GM12878 (cell line): ENCODE measurements at regions not wholly inside any gene's neighbourhood (a gene's known extent, or its start where the extent isn't known, plus 50 kb on each side); places are given as distances from the start of the nearest gene placed in this dataset.
A peak's percentile ranks its signal among the peaks of the same experiment; 100 is the strongest.

Experiments used
- ATAC-seq: fragments of 200-7000 bp; cut with Tn5 transposase; 3 replicates; pipeline ENCODE4 v1.9.1; 2020; ENCODE audit warnings: mild to moderate bottlenecking, moderate library complexity
- BruUV-seq: library from RNA; stranded (reverse); fragments of 400-500 nt; replicated peaks from 2 replicates; lab custom pipeline; 2021; lab: Mats Ljungman, UMichigan
- CTCF ChIA-PET: fragments of 300-600 bp; sonication (Branson Sonifier 250); formaldehyde crosslinking; extraction: SDS; loops from one replicate; lab custom pipeline; 2021; ENCODE audit warnings: inconsistent platforms; lab: Yijun Ruan, JAX
- POLR2A ChIA-PET: fragments of 350-600 bp; formaldehyde crosslinking; extraction: SDS; loops from one replicate; lab custom pipeline; 2021; ENCODE audit warnings: inconsistent platforms; lab: Charles Lee
- RAD21 ChIA-PET: fragments of 300-600 bp; sonication (Branson Sonifier 250); formaldehyde crosslinking; loops from one replicate; lab custom pipeline; 2023; ENCODE audit warnings: antibody characterized with exemption; ENCODE audit not compliant: unreplicated experiment; lab: Charles Lee
- SMC1A ChIA-PET: fragments of 300-600 bp; sonication (Branson Sonifier 250); formaldehyde crosslinking; loops from one replicate; lab custom pipeline; 2023; ENCODE audit not compliant: unreplicated experiment, uncharacterized antibody; lab: Charles Lee
- DNase-seq: peaks from one replicate; pipeline ENCODE4 v3.0.0-alpha.2; 2011; ENCODE audit warnings: low read depth, low spot score
- FAIRE-seq: peaks from 3 replicates; lab custom pipeline; 2011; peaks lifted over from hg19 to GRCh38; lab: Jason Lieb, UNC
- H2AFZ ChIP-seq: 2 replicates; pipeline ENCODE4 v1.6.0; 2011; ENCODE audit warnings: low read depth, low read length, control low read depth; ENCODE audit not compliant: control insufficient read depth
- H3K27ac ChIP-seq: 2 replicates; pipeline ENCODE4 v1.5.1; 2011; ENCODE audit warnings: control low read depth; ENCODE audit not compliant: control insufficient read depth, insufficient read depth
- H3K27me3 ChIP-seq, 2 experiments: replicated peaks in 1 of 2; 2 replicates each; pipeline versions ENCODE4 v1.6.0 to v1.6.1; 2011; ENCODE audit warnings: low read length in 1 of 2; ENCODE audit not compliant: control insufficient read depth in 2 of 2, insufficient read depth in 2 of 2
- H3K36me3 ChIP-seq, 2 experiments: 2 replicates each; pipeline ENCODE4 v1.5.1; 2011; ENCODE audit warnings: low read length in 1 of 2; ENCODE audit not compliant: control insufficient read depth in 2 of 2, insufficient read depth in 2 of 2
- H3K4me1 ChIP-seq: 2 replicates; pipeline ENCODE4 v1.6.1; 2011; ENCODE audit warnings: mild to moderate bottlenecking, low read length, moderate library complexity, mixed read lengths; ENCODE audit not compliant: control insufficient read depth, insufficient read depth
- H3K4me2 ChIP-seq: 2 replicates; pipeline ENCODE4 v1.6.0; 2011; ENCODE audit warnings: control low read depth; ENCODE audit not compliant: control insufficient read depth, insufficient read depth
- H3K4me3 ChIP-seq: fragments of 200-600 bp; sonication (generic); 2 replicates; pipeline ENCODE4 v1.5.1; 2016
- H3K79me2 ChIP-seq: 2 replicates; pipeline ENCODE4 v1.6.0; 2011; ENCODE audit warnings: low read length; ENCODE audit not compliant: control insufficient read depth, insufficient read depth
- H3K9ac ChIP-seq: 2 replicates; pipeline ENCODE4 v1.8.0; 2011; ENCODE audit warnings: low read length, control low read depth, mixed read lengths; ENCODE audit not compliant: control insufficient read depth, insufficient read depth
- H3K9me3 ChIP-seq: replicated peaks from 3 replicates; pipeline ENCODE4 v1.5.1; 2011; ENCODE audit warnings: mild to moderate bottlenecking, low read length; ENCODE audit not compliant: control insufficient read depth, insufficient read depth
- H4K20me1 ChIP-seq: 2 replicates; pipeline ENCODE4 v1.6.0; 2011; ENCODE audit not compliant: control insufficient read depth, insufficient read depth
- BHLHE40 ChIP-seq, 2 experiments: fragments of 450-650 bp in 1 of 2; IDR thresholded peaks; 2 replicates each; pipeline ENCODE4 v1.6.1; 2011 to 2017; ENCODE audit warnings: low read depth in 2 of 2, borderline replicate concordance in 1 of 2, improper control_type of control experiment in 1 of 2, low read length in 1 of 2, mild to moderate bottlenecking in 1 of 2
- CHD2 ChIP-seq: IDR thresholded peaks from 2 replicates; pipeline ENCODE4 v1.6.1; 2011; ENCODE audit warnings: low read depth, low read length, improper control_type of control experiment, borderline replicate concordance
- EP300 ChIP-seq, 2 experiments: fragments of 150-350 bp in 1 of 2; IDR thresholded peaks; 2 replicates each; pipeline ENCODE4 v1.6.1; 2011 to 2012; ENCODE audit warnings: low read depth in 2 of 2, low read length in 2 of 2, borderline replicate concordance in 1 of 2, improper control_type of control experiment in 1 of 2, inconsistent platforms in 1 of 2; ENCODE audit not compliant: control insufficient read depth in 1 of 2
- ETV6 ChIP-seq, 2 experiments: fragments of 450-650 bp in 1 of 2; IDR thresholded peaks in 1 of 2; conservative IDR thresholded peaks in 1 of 2; 2 replicates each; pipeline ENCODE4 v1.6.1; 2014; ENCODE audit warnings: antibody characterized with exemption in 1 of 2, borderline replicate concordance in 1 of 2, low read depth in 1 of 2, mild to moderate bottlenecking in 1 of 2, moderate library complexity in 1 of 2
- IKZF1 ChIP-seq: fragments of 450-650 bp; conservative IDR thresholded peaks from 2 replicates; pipeline ENCODE4 v1.6.1; 2017; ENCODE audit warnings: antibody characterized with exemption, mild to moderate bottlenecking
- IKZF2 ChIP-seq, 2 experiments: fragments of 450-650 bp; IDR thresholded peaks; 2 replicates each; pipeline ENCODE4 v1.6.1; 2017; ENCODE audit warnings: mild to moderate bottlenecking in 2 of 2, moderate library complexity in 2 of 2
- MEF2A ChIP-seq: IDR thresholded peaks from 2 replicates; pipeline ENCODE4 v1.6.1; 2011; ENCODE audit warnings: low read depth, mild to moderate bottlenecking, low read length, moderate library complexity; ENCODE audit not compliant: insufficient read depth
- MLLT1 ChIP-seq: fragments of 450-650 bp; IDR thresholded peaks from 2 replicates; pipeline ENCODE4 v1.6.1; 2016; ENCODE audit warnings: mild to moderate bottlenecking
- MXI1 ChIP-seq: fragments of 150-350 bp; IDR thresholded peaks from 2 replicates; pipeline ENCODE4 v1.6.1; 2011; ENCODE audit warnings: low read depth, mild to moderate bottlenecking, inconsistent platforms, low read length, improper control_type of control experiment
- RELA ChIP-seq: fragments of 450-650 bp; IDR thresholded peaks from 2 replicates; pipeline ENCODE4 v1.8.0; 2014; ENCODE audit warnings: borderline replicate concordance; ENCODE audit not compliant: partially characterized antibody
- SMC3 ChIP-seq: IDR thresholded peaks from 2 replicates; pipeline ENCODE4 v1.6.1; 2011; ENCODE audit warnings: low read length, improper control_type of control experiment, borderline replicate concordance
- SREBF1 ChIP-seq: IDR thresholded peaks from 2 replicates; pipeline ENCODE4 v1.6.1; 2012; ENCODE audit warnings: mild to moderate bottlenecking, low read length
- SUZ12 ChIP-seq: fragments of 200-600 bp; sonication (generic); IDR thresholded peaks from one replicate; pipeline ENCODE4 v1.6.1; 2018; ENCODE audit warnings: antibody characterized with exemption, mild to moderate bottlenecking; ENCODE audit not compliant: unreplicated experiment
- TCF3 ChIP-seq: IDR thresholded peaks from 2 replicates; pipeline ENCODE4 v1.6.1; 2012; ENCODE audit warnings: low read depth, mild to moderate bottlenecking, low read length, borderline replicate concordance; ENCODE audit not compliant: insufficient read depth
- TCF7 ChIP-seq: IDR thresholded peaks from 2 replicates; pipeline ENCODE4 v1.6.1; 2014; ENCODE audit warnings: antibody characterized with exemption, borderline replicate concordance
- ZNF274 ChIP-seq: IDR thresholded peaks from one replicate; pipeline ENCODE4 v1.8.0; 2011; ENCODE audit not compliant: insufficient read length, insufficient read depth
- ZNF622 ChIP-seq: fragments of 450-650 bp; IDR thresholded peaks from 2 replicates; pipeline ENCODE4 v1.6.1; 2017; ENCODE audit warnings: mild to moderate bottlenecking, inconsistent platforms
- whole genome bisulfite sequencing: methylation state at CpG from one replicate; pipeline ENCODE4 v1.1.6; 2016; ENCODE audit warnings: low lambda C conversion rate; ENCODE audit not compliant: insufficient replicate concordance, insufficient coverage; ENCODE audit errors: missing lambda C conversion rate; 5-methylcytosine and 5-hydroxymethylcytosine counted together
- in situ Hi-C: fragments of 300-500 bp; cut with MboI; formaldehyde crosslinking; loops from 9 replicates; pipeline ENCODE4 v1.14.3; 2018; ENCODE audit warnings: mixed read lengths
- intact Hi-C: fragments of 100-400 bp; cut with micrococcal nuclease; formaldehyde crosslinking; loops from one replicate; pipeline ENCODE4 v1.14.2; 2022; ENCODE audit not compliant: unreplicated experiment
- TF ChIP-seq, protein P1 (sequence below): fragments of 450-650 bp; IDR thresholded peaks from 2 replicates; pipeline ENCODE4 v1.6.1; 2018; ENCODE audit warnings: mild to moderate bottlenecking, low read depth, moderate library complexity; ENCODE audit not compliant: partially characterized antibody

GRCh38 chr13:78160793-78161192 lies 242.2 kb upstream of the EDNRB start:
- no peaks in the 10 kb centered on the region for H3K79me2 ChIP-seq
- peak; percentile 19; the same call in 1 of the 3 replicates for ATAC-seq
- 23% methylated on average over 2 of the region's 2 CpGs for WGBS
- no peak for TF ChIP-seq MXI1
- TF ChIP-seq CHD2, result no peak
- no peak for TF ChIP-seq RELA
- TF ChIP-seq SUZ12, result no peak
- TF ChIP-seq MLLT1, result no peak
- TF ChIP-seq IKZF2 (IDR thresholded peaks at IDR 0.05), result no peak; a peak in 2 of 4 replicates
- no peak for TF ChIP-seq IKZF1
- TF ChIP-seq, protein P1, sequence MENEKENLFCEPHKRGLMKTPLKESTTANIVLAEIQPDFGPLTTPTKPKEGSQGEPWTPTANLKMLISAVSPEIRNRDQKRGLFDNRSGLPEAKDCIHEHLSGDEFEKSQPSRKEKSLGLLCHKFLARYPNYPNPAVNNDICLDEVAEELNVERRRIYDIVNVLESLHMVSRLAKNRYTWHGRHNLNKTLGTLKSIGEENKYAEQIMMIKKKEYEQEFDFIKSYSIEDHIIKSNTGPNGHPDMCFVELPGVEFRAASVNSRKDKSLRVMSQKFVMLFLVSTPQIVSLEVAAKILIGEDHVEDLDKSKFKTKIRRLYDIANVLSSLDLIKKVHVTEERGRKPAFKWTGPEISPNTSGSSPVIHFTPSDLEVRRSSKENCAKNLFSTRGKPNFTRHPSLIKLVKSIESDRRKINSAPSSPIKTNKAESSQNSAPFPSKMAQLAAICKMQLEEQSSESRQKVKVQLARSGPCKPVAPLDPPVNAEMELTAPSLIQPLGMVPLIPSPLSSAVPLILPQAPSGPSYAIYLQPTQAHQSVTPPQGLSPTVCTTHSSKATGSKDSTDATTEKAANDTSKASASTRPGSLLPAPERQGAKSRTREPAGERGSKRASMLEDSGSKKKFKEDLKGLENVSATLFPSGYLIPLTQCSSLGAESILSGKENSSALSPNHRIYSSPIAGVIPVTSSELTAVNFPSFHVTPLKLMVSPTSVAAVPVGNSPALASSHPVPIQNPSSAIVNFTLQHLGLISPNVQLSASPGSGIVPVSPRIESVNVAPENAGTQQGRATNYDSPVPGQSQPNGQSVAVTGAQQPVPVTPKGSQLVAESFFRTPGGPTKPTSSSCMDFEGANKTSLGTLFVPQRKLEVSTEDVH, result no peak
- TF ChIP-seq TCF7, result no peak
- no peak for TF ChIP-seq ZNF622
- TF ChIP-seq MEF2A, result 0 out of 2 replicates have a peak, but pooled peaks have one; percentile 60
- no peak for TF ChIP-seq ETV6 (conservative IDR thresholded peaks at IDR 0.05 in 1 of 2, IDR thresholded peaks at IDR 0.05 in 1 of 2; ENCODE audit: borderline replicate concordance in 1 of 2, low read depth in 1 of 2)
- peak; percentile 81 to 84 for TF ChIP-seq BHLHE40 (IDR thresholded peaks at IDR 0.05; ENCODE audit: borderline replicate concordance in 1 of 2, low read depth in 2 of 2, low read length in 1 of 2)
- no peak for TF ChIP-seq SMC3
- TF ChIP-seq SREBF1, result no peak
- peak in 1 of 2 experiments; percentile 9; a peak in 1 of 4 replicates for TF ChIP-seq EP300 (IDR thresholded peaks at IDR 0.05; ENCODE audit: borderline replicate concordance in 1 of 2, control insufficient read depth in 1 of 2, low read depth in 2 of 2, low read length in 2 of 2)
- no peak for TF ChIP-seq TCF3
- no peak for TF ChIP-seq ZNF274

More at GRCh38 chr13:78160793-78161192, 242.2 kb upstream of the EDNRB start:
- H3K27me3 ChIP-seq, result no peaks in the 10 kb centered on the region
- H3K27ac ChIP-seq, result no peak overlapping the region
- H3K4me1 ChIP-seq, result no peaks in the 10 kb centered on the region
- SMC1A ChIA-PET, result interaction anchor here (1.0 to 1.2 kb wide), 2 partner anchors 13 to 42 kb away, joined by 3 read pairs; no protein-coding TSS in a partner anchor
- POLR2A ChIA-PET, result no interaction called here
- H3K4me2 ChIP-seq, result no peak overlapping the region
- in situ Hi-C loops (no loop called here), intact Hi-C loops (no loop called here)
- CTCF ChIA-PET, result no interaction called here
- H3K36me3 ChIP-seq, result no peaks in the 10 kb centered on the region
- no peak for FAIRE-seq
- DNase-seq, result no peak
- no peak overlapping the region for H2AFZ ChIP-seq
- H3K9me3 ChIP-seq, result no peaks in the 10 kb centered on the region; the same call in 2 of the 3 replicates
- BruUV-seq, result no TSS peak
- RAD21 ChIA-PET, result interaction anchor here (1.6 kb wide), 1 partner anchor 41 kb away, joined by 3 read pairs; no protein-coding TSS in a partner anchor
- no peak overlapping the region for H3K9ac ChIP-seq
- H3K4me3 ChIP-seq, result no peak overlapping the region
- no peaks in the 10 kb centered on the region for H4K20me1 ChIP-seq
